Stomach (tissue), 8 donors: ENCODE measurements at regions not wholly inside any gene's neighbourhood (a gene's known extent, or its start where the extent isn't known, plus 50 kb on each side); places are given as distances from the start of the nearest gene placed in this dataset.

ENCODE experiments used
- DNase-seq, 2 donors: peaks; one replicate each; pipeline versions ENCODE4 v3.0.0 to v3.0.0-alpha.2; 2013 to 2019
- H3K27ac ChIP-seq, 5 donors: fragments of 200-600 bp in 4 of 5; sonication (generic) in 4 of 5; one replicate each; pipeline ENCODE4 v1.5.1; 2013 to 2019; ENCODE audit warnings: mild to moderate bottlenecking in 1 of 5, moderate library complexity in 1 of 5
- H3K27me3 ChIP-seq, 3 donors: fragments of 200-600 bp; sonication (generic); one replicate each; pipeline ENCODE4 v1.5.1; 2017 to 2019; ENCODE audit warnings: mixed run types in 1 of 3
- H3K36me3 ChIP-seq, 4 donors: fragments of 200-600 bp; sonication (generic); 1 replicate in 3 of 4; 2 replicates in 1 of 4; pipeline ENCODE4 v1.5.1; 2016 to 2019
- H3K4me1 ChIP-seq, 4 donors: fragments of 200-600 bp; sonication (generic); one replicate each; pipeline ENCODE4 v1.5.1; 2016 to 2019
- H3K4me3 ChIP-seq, 4 donors: fragments of 200-600 bp; sonication (generic) in 3 of 4; one replicate each; pipeline ENCODE4 v1.5.1; 2016 to 2019; ENCODE audit warnings: mild to moderate bottlenecking in 1 of 4
- H3K9me3 ChIP-seq, 4 donors: fragments of 200-600 bp; sonication (generic); one replicate each; pipeline ENCODE4 v1.5.1; 2016 to 2019
- EP300 ChIP-seq: sonication (generic); formaldehyde crosslinking; IDR thresholded peaks from one replicate; pipeline ENCODE4 v1.6.1; 2017; ENCODE audit warnings: antibody characterized with exemption
- POLR2A ChIP-seq, 4 donors: fragments of 450-650 bp; IDR thresholded peaks; one replicate each; pipeline ENCODE4 v1.6.1; 2016; ENCODE audit warnings: antibody characterized with exemption in 4 of 4, control low read depth in 2 of 4, mild to moderate bottlenecking in 1 of 4, moderate library complexity in 1 of 4
- POLR2AphosphoS5 ChIP-seq, 3 donors: sonication (generic); formaldehyde crosslinking; IDR thresholded peaks; one replicate each; pipeline ENCODE4 v1.6.1; 2016; ENCODE audit warnings: antibody characterized with exemption in 3 of 3
- WGBS, 5 donors: extraction: QIAGEN DNeasy Blood & Tissue Kit in 3 of 5; methylation state at CpG; one replicate each; pipeline versions ENCODE4 v1.1.5 to v1.1.7; 2013 to 2018; 5-methylcytosine and 5-hydroxymethylcytosine counted together
- intact Hi-C: fragments of 100-400 bp; cut with DNase I; formaldehyde crosslinking; loops from one replicate; pipeline ENCODE4 v1.15.1; 2023; ENCODE audit warnings: low total_unique reads
- TF ChIP-seq, protein P1 (sequence below), 7 experiments: fragments of 450-650 bp in 4 of 7; fragments of 200-600 bp in 3 of 7; sonication (generic) in 3 of 7; IDR thresholded peaks; one replicate each; pipeline ENCODE4 v1.5.1; 2016 to 2019; ENCODE audit warnings: antibody characterized with exemption in 7 of 7, control low read depth in 2 of 7, mild to moderate bottlenecking in 1 of 7
- donor health status: healthy with polysubstance abuse.
- donor health status: Bipolar disorder and iron deficiency.
- donor health status: healthy.

DNA sequence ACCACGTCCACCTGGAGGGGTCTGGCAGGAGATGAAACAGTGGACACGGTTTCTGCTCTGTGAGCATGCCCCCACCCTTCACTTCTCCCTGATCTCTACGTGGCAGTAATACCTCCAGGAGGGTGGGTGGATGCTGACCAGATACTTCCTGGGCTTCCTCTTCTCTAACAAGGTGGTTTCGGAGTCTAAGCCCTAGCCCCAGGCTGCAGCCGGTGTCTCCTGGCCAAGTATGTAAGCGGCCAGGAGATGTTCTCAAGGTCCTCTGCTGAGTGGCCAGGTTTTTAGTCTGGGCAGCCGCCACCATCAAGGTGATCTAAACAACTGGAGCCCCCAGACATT, 101.8 kb upstream of the ASB18 start:
- TF ChIP-seq POLR2AphosphoS5 (IDR thresholded peaks at IDR 0.05) (no peak), EP300 (no peak), POLR2A (IDR thresholded peaks at IDR 0.05) (no peak)
- TF ChIP-seq, protein P1, sequence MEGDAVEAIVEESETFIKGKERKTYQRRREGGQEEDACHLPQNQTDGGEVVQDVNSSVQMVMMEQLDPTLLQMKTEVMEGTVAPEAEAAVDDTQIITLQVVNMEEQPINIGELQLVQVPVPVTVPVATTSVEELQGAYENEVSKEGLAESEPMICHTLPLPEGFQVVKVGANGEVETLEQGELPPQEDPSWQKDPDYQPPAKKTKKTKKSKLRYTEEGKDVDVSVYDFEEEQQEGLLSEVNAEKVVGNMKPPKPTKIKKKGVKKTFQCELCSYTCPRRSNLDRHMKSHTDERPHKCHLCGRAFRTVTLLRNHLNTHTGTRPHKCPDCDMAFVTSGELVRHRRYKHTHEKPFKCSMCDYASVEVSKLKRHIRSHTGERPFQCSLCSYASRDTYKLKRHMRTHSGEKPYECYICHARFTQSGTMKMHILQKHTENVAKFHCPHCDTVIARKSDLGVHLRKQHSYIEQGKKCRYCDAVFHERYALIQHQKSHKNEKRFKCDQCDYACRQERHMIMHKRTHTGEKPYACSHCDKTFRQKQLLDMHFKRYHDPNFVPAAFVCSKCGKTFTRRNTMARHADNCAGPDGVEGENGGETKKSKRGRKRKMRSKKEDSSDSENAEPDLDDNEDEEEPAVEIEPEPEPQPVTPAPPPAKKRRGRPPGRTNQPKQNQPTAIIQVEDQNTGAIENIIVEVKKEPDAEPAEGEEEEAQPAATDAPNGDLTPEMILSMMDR (IDR thresholded peaks at IDR 0.05) = no peak
- intact Hi-C loops = no loop called here
- Histone ChIP-seq H3K36me3 (no peaks in the 10 kb centered on the region), H3K4me3 (no peak overlapping the region), H3K27me3 (peaks cover 0 to 16% (median 0%) of the 10 kb centered on the region in 3 donors), H3K27ac (peak overlapping the region in 1 of 5 donors; percentile 72), H3K4me1 (peaks cover 10 to 29% (median 17%) of the 10 kb centered on the region in 4 donors), H3K9me3 (no peaks in the 10 kb centered on the region)
- no peak for DNase-seq
- 62 to 85% (median 71%) methylated on average over 7 of the region's 7 CpGs for WGBS, 5 donors

DNA sequence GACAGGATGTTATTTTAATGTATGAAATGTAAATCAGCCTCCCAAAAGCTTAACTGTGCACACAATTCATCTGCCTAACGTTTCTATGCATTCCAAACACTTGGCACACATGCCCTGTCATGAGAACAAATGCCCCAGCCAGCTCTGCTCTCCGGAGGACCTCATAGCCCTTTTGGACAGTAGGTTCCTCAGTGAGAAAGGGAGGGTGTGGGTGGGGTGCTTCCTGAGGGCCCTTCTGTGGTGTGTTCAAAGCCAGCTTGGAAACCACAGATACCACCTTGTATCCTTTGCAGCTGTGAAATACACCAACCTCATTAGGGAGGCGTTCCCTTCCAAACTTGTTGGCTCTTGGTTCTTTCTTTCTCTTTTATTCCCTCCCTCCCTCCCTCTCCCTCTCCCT, 102.2 kb upstream of the ASB18 start:
- no peak overlapping the region for H3K4me3 ChIP-seq
- TF ChIP-seq POLR2AphosphoS5 (IDR thresholded peaks at IDR 0.05) = no peak
- TF ChIP-seq EP300 = no peak
- TF ChIP-seq, protein P1 (IDR thresholded peaks at IDR 0.05) = no peak
- TF ChIP-seq POLR2A (IDR thresholded peaks at IDR 0.05) = no peak
- no peaks in the 10 kb centered on the region for H3K36me3 ChIP-seq
- H3K9me3 ChIP-seq = no peaks in the 10 kb centered on the region
- H3K4me1 ChIP-seq = peaks cover 10 to 29% (median 17%) of the 10 kb centered on the region in 4 donors
- no peak for DNase-seq
- intact Hi-C loops = no loop called here
- WGBS, 5 donors = 26 to 44% (median 35%) methylated on average over 3 of the region's 3 CpGs
- H3K27me3 ChIP-seq = peaks cover 0 to 16% (median 0%) of the 10 kb centered on the region in 3 donors
- H3K27ac ChIP-seq = peak overlapping the region in 1 of 5 donors; percentile 72

DNA sequence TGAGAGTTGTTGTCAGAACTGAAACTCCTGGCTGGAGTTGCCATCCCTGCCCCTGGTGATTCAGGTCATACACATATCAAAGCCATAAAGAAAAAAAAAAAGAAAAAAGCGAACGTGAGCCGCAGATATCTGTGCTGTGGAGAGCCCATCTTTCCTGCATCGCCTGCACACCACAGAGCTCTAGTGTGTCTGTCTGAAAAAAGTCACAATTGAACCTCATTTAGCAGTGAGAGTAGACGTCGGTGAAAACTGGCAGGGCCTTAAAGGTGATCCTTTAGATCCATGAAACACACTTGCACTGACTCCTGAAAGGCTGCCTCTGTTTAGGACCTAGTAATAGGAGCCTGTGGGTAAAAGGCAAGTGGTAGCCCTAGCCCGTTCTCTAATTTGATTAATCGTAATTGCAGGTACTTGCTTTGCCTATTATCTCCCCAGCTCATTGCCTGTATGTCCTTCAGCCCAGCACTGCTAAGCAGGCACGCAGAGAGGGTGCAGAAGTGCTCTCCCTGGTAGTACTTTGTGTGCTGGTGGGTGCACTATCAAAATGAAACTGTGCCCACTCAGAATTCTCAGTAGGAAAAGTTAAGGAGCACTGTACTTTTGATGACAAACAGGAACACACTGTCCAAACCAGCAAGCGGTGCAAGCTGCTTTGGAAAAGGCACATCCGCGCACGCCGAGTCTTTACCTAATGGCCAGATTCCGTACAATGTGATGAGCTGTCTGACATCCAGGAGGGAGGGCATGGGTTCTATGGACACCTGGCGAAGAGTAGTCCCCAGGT, 103.5 kb upstream of the ASB18 start:
- intact Hi-C loops = no loop called here
- no peaks in the 10 kb centered on the region for H3K9me3 ChIP-seq

DNA sequence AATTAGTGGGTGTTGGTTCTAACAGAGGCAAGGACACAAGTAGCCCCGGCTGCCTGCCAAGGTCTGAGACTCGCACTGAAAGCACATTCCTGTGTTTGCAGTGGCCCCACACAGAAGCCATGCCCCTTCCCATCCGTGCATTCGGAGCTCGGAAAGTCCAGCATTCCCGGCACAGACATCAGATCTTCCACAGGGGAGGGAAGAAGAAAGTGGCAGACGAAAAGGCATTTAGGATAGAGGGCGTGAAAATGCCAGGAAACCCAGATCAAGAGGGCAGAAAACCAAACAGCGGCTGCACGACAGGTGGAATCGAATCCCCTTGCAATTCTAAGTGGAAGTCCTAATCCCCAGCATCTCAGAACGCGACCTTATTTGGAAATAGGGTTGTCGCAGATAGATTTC, 105.5 kb upstream of the ASB18 start:
- TF ChIP-seq EP300 = no peak
- no peak for TF ChIP-seq POLR2A (IDR thresholded peaks at IDR 0.05)
- TF ChIP-seq, protein P1 (IDR thresholded peaks at IDR 0.05) = no peak
- TF ChIP-seq POLR2AphosphoS5 (IDR thresholded peaks at IDR 0.05) = no peak
- Histone ChIP-seq H3K36me3 (no peaks in the 10 kb centered on the region), H3K9me3 (no peaks in the 10 kb centered on the region), H3K4me1 (peaks cover 10 to 29% (median 17%) of the 10 kb centered on the region in 4 donors), H3K27me3 (peaks cover 0 to 16% (median 0%) of the 10 kb centered on the region in 3 donors), H3K27ac (peak overlapping the region in 1 of 5 donors; percentile 21), H3K4me3 (no peak overlapping the region)
- 20 to 37% (median 26%) methylated on average over 14 of the region's 14 CpGs for WGBS, 5 donors
- intact Hi-C loops = no loop called here
- DNase-seq = peak; percentile 69 to 71

More for the DNA sequence above, 103.5 kb upstream of the ASB18 start:
- peaks cover 0 to 16% (median 0%) of the 10 kb centered on the region in 3 donors for H3K27me3 ChIP-seq
- WGBS, 5 donors = 91 to 94% (median 93%) methylated on average over 16 of the region's 16 CpGs
- no peak overlapping the region for H3K4me3 ChIP-seq
- peaks cover 10 to 29% (median 17%) of the 10 kb centered on the region in 4 donors for H3K4me1 ChIP-seq
- H3K36me3 ChIP-seq = no peaks in the 10 kb centered on the region
- peak overlapping the region in 1 of 5 donors; percentile 72 for H3K27ac ChIP-seq
- DNase-seq = no peak
- no peak for TF ChIP-seq EP300
- TF ChIP-seq, protein P1 (IDR thresholded peaks at IDR 0.05) = no peak
- TF ChIP-seq POLR2A (IDR thresholded peaks at IDR 0.05) = no peak
- no peak for TF ChIP-seq POLR2AphosphoS5 (IDR thresholded peaks at IDR 0.05)
